HFF-Myc (cell line): ENCODE measurements at regions not wholly inside any gene's neighbourhood (a gene's known extent, or its start where the extent isn't known, plus 50 kb on each side); places are given as distances from the start of the nearest gene placed in this dataset.

Source experiments
- DNase-seq: peaks from one replicate; pipeline ENCODE4 v3.0.0-alpha.2; 2011; ENCODE audit warnings: low read depth; ENCODE audit errors: extremely low read depth
- H3K4me3 ChIP-seq: replicated peaks from 2 replicates; pipeline ENCODE4 v1.5.1; 2011; ENCODE audit warnings: low read depth, mild to moderate bottlenecking, control low read depth, low read length
- TF ChIP-seq, protein P1 (sequence below): IDR thresholded peaks from 2 replicates; pipeline ENCODE4 v1.5.1; 2012; ENCODE audit warnings: mild to moderate bottlenecking, low read depth, low read length, control low read depth; ENCODE audit errors: missing control alignments

GRCh38 chr18:2340335-2340734 lies 231.0 kb downstream of the METTL4 start:
- TF ChIP-seq, protein P1, sequence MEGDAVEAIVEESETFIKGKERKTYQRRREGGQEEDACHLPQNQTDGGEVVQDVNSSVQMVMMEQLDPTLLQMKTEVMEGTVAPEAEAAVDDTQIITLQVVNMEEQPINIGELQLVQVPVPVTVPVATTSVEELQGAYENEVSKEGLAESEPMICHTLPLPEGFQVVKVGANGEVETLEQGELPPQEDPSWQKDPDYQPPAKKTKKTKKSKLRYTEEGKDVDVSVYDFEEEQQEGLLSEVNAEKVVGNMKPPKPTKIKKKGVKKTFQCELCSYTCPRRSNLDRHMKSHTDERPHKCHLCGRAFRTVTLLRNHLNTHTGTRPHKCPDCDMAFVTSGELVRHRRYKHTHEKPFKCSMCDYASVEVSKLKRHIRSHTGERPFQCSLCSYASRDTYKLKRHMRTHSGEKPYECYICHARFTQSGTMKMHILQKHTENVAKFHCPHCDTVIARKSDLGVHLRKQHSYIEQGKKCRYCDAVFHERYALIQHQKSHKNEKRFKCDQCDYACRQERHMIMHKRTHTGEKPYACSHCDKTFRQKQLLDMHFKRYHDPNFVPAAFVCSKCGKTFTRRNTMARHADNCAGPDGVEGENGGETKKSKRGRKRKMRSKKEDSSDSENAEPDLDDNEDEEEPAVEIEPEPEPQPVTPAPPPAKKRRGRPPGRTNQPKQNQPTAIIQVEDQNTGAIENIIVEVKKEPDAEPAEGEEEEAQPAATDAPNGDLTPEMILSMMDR, result no peak
- no peak for DNase-seq
- no peak overlapping the region for H3K4me3 ChIP-seq

- no peak for DNase-seq
- TF ChIP-seq, protein P1, result no peak
- no peak overlapping the region for H3K4me3 ChIP-seq
Measured at GRCh38 chr18:2348003-2348402, 223.3 kb downstream of the METTL4 start.

DNA sequence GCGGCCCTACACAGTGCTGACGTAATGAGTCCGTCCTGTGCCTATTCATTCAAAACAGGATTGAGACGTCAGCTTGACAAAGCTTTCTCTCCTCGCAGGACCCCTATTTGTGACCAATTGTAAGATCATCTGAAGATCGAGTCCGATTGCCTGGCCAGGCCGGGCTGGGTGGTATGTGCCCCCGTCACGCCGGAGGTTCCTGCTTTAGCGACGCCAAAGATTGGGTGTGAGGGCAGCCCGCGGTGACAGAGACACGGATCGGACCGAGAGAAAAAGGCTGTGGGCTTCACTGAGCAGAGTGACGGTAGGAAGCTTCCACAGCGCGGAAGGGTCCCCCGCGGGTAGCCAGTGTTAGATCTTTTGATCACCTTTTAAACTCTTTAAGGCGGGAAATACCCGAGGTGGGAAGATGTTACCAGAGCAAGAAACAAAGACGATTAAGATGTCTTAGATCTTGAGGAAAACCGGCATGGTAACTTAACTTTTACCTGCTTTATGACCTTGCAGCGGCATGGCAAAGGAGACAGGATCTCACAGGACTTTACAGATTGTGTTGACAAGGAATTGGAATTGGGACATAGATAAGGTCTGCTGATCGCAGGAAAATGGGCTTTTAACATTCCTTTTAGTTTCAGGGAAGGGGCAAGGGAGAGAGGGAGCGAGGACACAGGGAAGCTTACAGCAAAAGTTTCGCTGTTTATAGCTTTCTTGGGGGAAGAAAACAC lies 220.0 kb downstream of the METTL4 start:
- TF ChIP-seq, protein P1, result no peak

GRCh38 chr18:2354292-2354691 lies 217.0 kb downstream of the METTL4 start:
- DNase-seq, result no peak
- H3K4me3 ChIP-seq, result no peak overlapping the region
- TF ChIP-seq, protein P1, result no peak

More for the DNA sequence above, 220.0 kb downstream of the METTL4 start:
- no peak overlapping the region for H3K4me3 ChIP-seq
- no peak for DNase-seq

GRCh38 chr18:2356906-2357305 lies 214.4 kb downstream of the METTL4 start:
- TF ChIP-seq, protein P1, result no peak
- H3K4me3 ChIP-seq, result no peak overlapping the region
- no peak for DNase-seq

GRCh38 chr18:2360861-2361260 lies 210.4 kb downstream of the METTL4 start:
- no peak overlapping the region for H3K4me3 ChIP-seq
- TF ChIP-seq, protein P1, result no peak
- DNase-seq, result no peak

GRCh38 chr18:2368102-2368501 lies 203.2 kb downstream of the METTL4 start:
- DNase-seq, result no peak
- TF ChIP-seq, protein P1, result no peak
- H3K4me3 ChIP-seq, result no peak overlapping the region
